Neuron (in vitro differentiated cells): ENCODE measurements at regions not wholly inside any gene's neighbourhood (a gene's known extent, or its start where the extent isn't known, plus 50 kb on each side); places are given as distances from the start of the nearest gene placed in this dataset.

Experiments used
- H2AFZ ChIP-seq: one replicate; pipeline ENCODE4 v1.6.1; 2013; ENCODE audit warnings: low read depth, mild to moderate bottlenecking, inconsistent platforms, low read length, moderate library complexity
- H3K27me3 ChIP-seq: one replicate; pipeline ENCODE4 v1.6.1; 2013; ENCODE audit warnings: low read length; ENCODE audit not compliant: insufficient read depth
- H3K36me3 ChIP-seq: one replicate; pipeline ENCODE4 v1.6.1; 2013; ENCODE audit warnings: low read length; ENCODE audit not compliant: insufficient read depth
- H3K4me1 ChIP-seq: one replicate; pipeline ENCODE4 v1.6.1; 2013; ENCODE audit warnings: low read length; ENCODE audit not compliant: insufficient read depth
- H3K4me3 ChIP-seq: 2 replicates; pipeline ENCODE4 v1.5.1; 2013; ENCODE audit warnings: mild to moderate bottlenecking, low read length, moderate library complexity
- H3K9me3 ChIP-seq: one replicate; pipeline ENCODE4 v1.6.1; 2013; ENCODE audit warnings: low read length

- Histone ChIP-seq H3K27me3 (peaks cover 6% of the 10 kb centered on the region), H3K36me3 (no peaks in the 10 kb centered on the region), H3K9me3 (no peaks in the 10 kb centered on the region), H3K4me1 (no peaks in the 10 kb centered on the region), H2AFZ (no peak overlapping the region), H3K4me3 (no peak overlapping the region)
Measured at GRCh38 chr9:90010793-90011192, 406.0 kb downstream of the GADD45G start.

GRCh38 chr9:90012949-90013348 lies 408.1 kb downstream of the GADD45G start:
- no peak overlapping the region for H2AFZ ChIP-seq
- no peak overlapping the region for H3K4me3 ChIP-seq
- no peaks in the 10 kb centered on the region for H3K9me3 ChIP-seq
- H3K4me1 ChIP-seq = no peaks in the 10 kb centered on the region
- H3K27me3 ChIP-seq = peaks cover 4% of the 10 kb centered on the region
- no peaks in the 10 kb centered on the region for H3K36me3 ChIP-seq

GRCh38 chr9:90013778-90014177 lies 409.0 kb downstream of the GADD45G start:
- no peak overlapping the region for H3K4me3 ChIP-seq
- H3K4me1 ChIP-seq = no peaks in the 10 kb centered on the region
- H3K36me3 ChIP-seq = no peaks in the 10 kb centered on the region
- no peak overlapping the region for H2AFZ ChIP-seq
- peaks cover 4% of the 10 kb centered on the region for H3K27me3 ChIP-seq
- no peaks in the 10 kb centered on the region for H3K9me3 ChIP-seq

GRCh38 chr9:90014421-90014820 lies 409.6 kb downstream of the GADD45G start:
- no peaks in the 10 kb centered on the region for H3K36me3 ChIP-seq
- H3K4me3 ChIP-seq = no peak overlapping the region
- no peak overlapping the region for H2AFZ ChIP-seq

GRCh38 chr9:90016272-90016671 lies 411.5 kb downstream of the GADD45G start:
- Histone ChIP-seq H3K27me3 (no peaks in the 10 kb centered on the region), H3K36me3 (no peaks in the 10 kb centered on the region), H3K9me3 (no peaks in the 10 kb centered on the region), H3K4me1 (no peaks in the 10 kb centered on the region), H3K4me3 (no peak overlapping the region), H2AFZ (no peak overlapping the region)

More at GRCh38 chr9:90014421-90014820, 409.6 kb downstream of the GADD45G start:
- no peaks in the 10 kb centered on the region for H3K9me3 ChIP-seq
- H3K4me1 ChIP-seq = no peaks in the 10 kb centered on the region
- peaks cover 2% of the 10 kb centered on the region for H3K27me3 ChIP-seq

GRCh38 chr9:90017679-90018078 lies 412.9 kb downstream of the GADD45G start:
- H2AFZ ChIP-seq = no peak overlapping the region
- H3K4me1 ChIP-seq = no peaks in the 10 kb centered on the region
- H3K36me3 ChIP-seq = no peaks in the 10 kb centered on the region
- H3K27me3 ChIP-seq = no peaks in the 10 kb centered on the region
- H3K4me3 ChIP-seq = no peak overlapping the region
- no peaks in the 10 kb centered on the region for H3K9me3 ChIP-seq

- no peak overlapping the region for H2AFZ ChIP-seq
- no peaks in the 10 kb centered on the region for H3K36me3 ChIP-seq
- no peaks in the 10 kb centered on the region for H3K4me1 ChIP-seq
- no peaks in the 10 kb centered on the region for H3K27me3 ChIP-seq
- H3K9me3 ChIP-seq = no peaks in the 10 kb centered on the region
- no peak overlapping the region for H3K4me3 ChIP-seq
Measured at GRCh38 chr9:90018688-90019087, 413.9 kb downstream of the GADD45G start.

- H3K27me3 ChIP-seq = no peaks in the 10 kb centered on the region
- no peaks in the 10 kb centered on the region for H3K36me3 ChIP-seq
- H3K4me1 ChIP-seq = no peaks in the 10 kb centered on the region
- no peak overlapping the region for H2AFZ ChIP-seq
- no peaks in the 10 kb centered on the region for H3K9me3 ChIP-seq
- no peak overlapping the region for H3K4me3 ChIP-seq
Measured at GRCh38 chr9:90019626-90020025, 414.8 kb downstream of the GADD45G start.

GRCh38 chr9:90020276-90020871 lies 415.6 kb downstream of the GADD45G start:
- Histone ChIP-seq H3K36me3 (no peaks in the 10 kb centered on the region), H3K4me1 (no peaks in the 10 kb centered on the region), H2AFZ (no peak overlapping the region), H3K4me3 (no peak overlapping the region), H3K9me3 (no peaks in the 10 kb centered on the region), H3K27me3 (no peaks in the 10 kb centered on the region)

GRCh38 chr9:90021216-90021906 lies 416.5 kb downstream of the GADD45G start:
- H2AFZ ChIP-seq = no peak overlapping the region
- H3K4me1 ChIP-seq = no peaks in the 10 kb centered on the region
- H3K9me3 ChIP-seq = no peaks in the 10 kb centered on the region
- H3K4me3 ChIP-seq = no peak overlapping the region
- no peaks in the 10 kb centered on the region for H3K36me3 ChIP-seq
- no peaks in the 10 kb centered on the region for H3K27me3 ChIP-seq

- H3K4me1 ChIP-seq = no peaks in the 10 kb centered on the region
- H3K36me3 ChIP-seq = no peaks in the 10 kb centered on the region
- no peak overlapping the region for H2AFZ ChIP-seq
- no peak overlapping the region for H3K4me3 ChIP-seq
- H3K9me3 ChIP-seq = no peaks in the 10 kb centered on the region
- H3K27me3 ChIP-seq = no peaks in the 10 kb centered on the region
Measured at GRCh38 chr9:90022474-90022873, 417.7 kb downstream of the GADD45G start.

- H3K4me3 ChIP-seq = no peak overlapping the region
- H3K9me3 ChIP-seq = no peaks in the 10 kb centered on the region
- H3K36me3 ChIP-seq = no peaks in the 10 kb centered on the region
- H3K4me1 ChIP-seq = no peaks in the 10 kb centered on the region
- no peak overlapping the region for H2AFZ ChIP-seq
- H3K27me3 ChIP-seq = no peaks in the 10 kb centered on the region
Measured at GRCh38 chr9:90023861-90024260, 419.0 kb downstream of the GADD45G start.

GRCh38 chr9:90024409-90024808 lies 419.6 kb downstream of the GADD45G start:
- no peaks in the 10 kb centered on the region for H3K9me3 ChIP-seq
- no peaks in the 10 kb centered on the region for H3K4me1 ChIP-seq
- no peaks in the 10 kb centered on the region for H3K27me3 ChIP-seq
- no peak overlapping the region for H2AFZ ChIP-seq
- H3K36me3 ChIP-seq = no peaks in the 10 kb centered on the region
- H3K4me3 ChIP-seq = no peak overlapping the region

GRCh38 chr9:90024823-90025222 lies 420.0 kb downstream of the GADD45G start:
- Histone ChIP-seq H3K9me3 (no peaks in the 10 kb centered on the region), H3K4me1 (no peaks in the 10 kb centered on the region), H3K36me3 (no peaks in the 10 kb centered on the region), H2AFZ (no peak overlapping the region), H3K27me3 (no peaks in the 10 kb centered on the region), H3K4me3 (no peak overlapping the region)
